Karpas-422 (cell line): ENCODE measurements at regions not wholly inside any gene's neighbourhood (a gene's known extent, or its start where the extent isn't known, plus 50 kb on each side); places are given as distances from the start of the nearest gene placed in this dataset.
"Not testable (repeated sequence)": the region's sequence is repeated elsewhere in the genome, so short reads cannot be mapped to it uniquely, and the experiment has no call there.

Experiments used
- DNase-seq: peaks from one replicate; pipeline ENCODE4 v3.0.0-alpha.2; 2015
- H2AFZ ChIP-seq: fragments of 200-600 bp; sonication (generic); 2 replicates; pipeline ENCODE4 v1.6.1; 2014; ENCODE audit warnings: antibody characterized with exemption, low read length, mixed read lengths
- H3K27ac ChIP-seq: fragments of 200-600 bp; sonication (generic); 2 replicates; pipeline ENCODE4 v1.5.1; 2014; ENCODE audit warnings: mild to moderate bottlenecking, low read length, moderate library complexity
- H3K27me3 ChIP-seq: fragments of 200-600 bp; sonication (generic); 2 replicates; pipeline ENCODE4 v1.6.1; 2014; ENCODE audit warnings: low read length, mixed read lengths
- H3K36me3 ChIP-seq: fragments of 200-600 bp; sonication (generic); 2 replicates; pipeline ENCODE4 v1.6.1; 2014; ENCODE audit warnings: low read length, mixed read lengths; ENCODE audit not compliant: insufficient read depth
- H3K4me1 ChIP-seq: fragments of 200-600 bp; sonication (generic); 2 replicates; pipeline ENCODE4 v1.6.1; 2014; ENCODE audit warnings: mild to moderate bottlenecking, low read length, mixed read lengths
- H3K4me2 ChIP-seq: fragments of 200-600 bp; sonication (generic); 2 replicates; pipeline ENCODE4 v1.6.1; 2014; ENCODE audit warnings: low read length, low read depth, mild to moderate bottlenecking; ENCODE audit not compliant: poor library complexity, severe bottlenecking
- H3K4me3 ChIP-seq: fragments of 200-600 bp; sonication (generic); 2 replicates; pipeline ENCODE4 v1.5.1; 2014; ENCODE audit warnings: mild to moderate bottlenecking, antibody characterized with exemption, low read length, mixed read lengths
- H3K79me2 ChIP-seq: fragments of 200-600 bp; sonication (generic); 2 replicates; pipeline ENCODE4 v1.6.1; 2014; ENCODE audit warnings: mild to moderate bottlenecking, low read length, mixed read lengths
- H3K9ac ChIP-seq: fragments of 200-600 bp; sonication (generic); 2 replicates; pipeline ENCODE4 v1.6.0; 2014; ENCODE audit warnings: low read length
- H3K9me2 ChIP-seq: fragments of 200-600 bp; sonication (generic), shearing (Covaris generic); replicated peaks from 2 replicates; pipeline ENCODE4 v1.6.0; 2014; ENCODE audit warnings: mild to moderate bottlenecking, low read length, moderate library complexity; ENCODE audit not compliant: insufficient read depth
- H3K9me3 ChIP-seq: fragments of 300-700, 200-600 bp; sonication (generic); 2 replicates; pipeline ENCODE4 v1.6.1; 2014; ENCODE audit warnings: low read length, mixed read lengths
- H4K20me1 ChIP-seq: fragments of 200-600 bp; sonication (generic); 2 replicates; pipeline ENCODE4 v1.6.1; 2014; ENCODE audit warnings: mild to moderate bottlenecking, antibody characterized with exemption, low read length, low read depth; ENCODE audit not compliant: insufficient read depth

- H3K9me2 ChIP-seq = no peaks in the 10 kb centered on the region
- H4K20me1 ChIP-seq = no peaks in the 10 kb centered on the region
- H3K9ac ChIP-seq = no peak overlapping the region
- H3K4me3 ChIP-seq = no peak overlapping the region
- no peak overlapping the region for H3K27ac ChIP-seq
- no peak for DNase-seq
- no peaks in the 10 kb centered on the region for H3K36me3 ChIP-seq
- no peaks in the 10 kb centered on the region for H3K27me3 ChIP-seq
- H3K79me2 ChIP-seq = no peaks in the 10 kb centered on the region
- peaks cover 5% of the 10 kb centered on the region for H3K9me3 ChIP-seq
- H3K4me1 ChIP-seq = no peaks in the 10 kb centered on the region
- H3K4me2 ChIP-seq = no peak overlapping the region
- no peak overlapping the region for H2AFZ ChIP-seq
Observed at GRCh38 chr6:50361641-50362331, 312.1 kb upstream of the DEFB112 start.

- Histone ChIP-seq H3K79me2 (no peaks in the 10 kb centered on the region), H3K36me3 (no peaks in the 10 kb centered on the region), H3K9ac (no peak overlapping the region), H3K27me3 (no peaks in the 10 kb centered on the region), H2AFZ (no peak overlapping the region), H3K4me3 (no peak overlapping the region), H3K4me1 (no peaks in the 10 kb centered on the region), H3K9me2 (no peaks in the 10 kb centered on the region), H4K20me1 (no peaks in the 10 kb centered on the region), H3K27ac (no peak overlapping the region), H3K4me2 (no peak overlapping the region), H3K9me3 (peaks cover 5% of the 10 kb centered on the region; the same call in 1 of the 2 replicates)
- DNase-seq = no peak
Observed at GRCh38 chr6:50362706-50363105, 313.0 kb upstream of the DEFB112 start.

- Histone ChIP-seq H3K79me2 (no peaks in the 10 kb centered on the region), H4K20me1 (no peaks in the 10 kb centered on the region), H3K9me2 (no peaks in the 10 kb centered on the region), H2AFZ (no peak overlapping the region), H3K36me3 (no peaks in the 10 kb centered on the region), H3K4me2 (no peak overlapping the region), H3K9ac (no peak overlapping the region), H3K4me1 (no peaks in the 10 kb centered on the region), H3K4me3 (no peak overlapping the region), H3K27me3 (no peaks in the 10 kb centered on the region), H3K27ac (no peak overlapping the region), H3K9me3 (peaks cover 8% of the 10 kb centered on the region)
- no peak for DNase-seq
Observed at GRCh38 chr6:50369996-50370395, 320.3 kb upstream of the DEFB112 start.

- Histone ChIP-seq H4K20me1 (no peaks in the 10 kb centered on the region), H3K9me2 (no peaks in the 10 kb centered on the region), H3K4me1 (no peaks in the 10 kb centered on the region), H3K9ac (no peak overlapping the region), H3K36me3 (no peaks in the 10 kb centered on the region), H3K4me2 (no peak overlapping the region), H3K4me3 (no peak overlapping the region), H3K27me3 (no peaks in the 10 kb centered on the region), H3K27ac (no peak overlapping the region), H2AFZ (0 out of 2 replicates have a peak overlapping the region, but pooled peaks have one; percentile 38), H3K79me2 (no peaks in the 10 kb centered on the region), H3K9me3 (peaks cover 7% of the 10 kb centered on the region; the same call in 1 of the 2 replicates)
- DNase-seq = no peak
Observed at GRCh38 chr6:50380406-50381098, 330.8 kb upstream of the DEFB112 start.

GRCh38 chr6:50381099-50381415 is 331.3 kb upstream of the DEFB112 start:
- H3K4me3 ChIP-seq = no peak overlapping the region
- no peaks in the 10 kb centered on the region for H3K9me2 ChIP-seq
- DNase-seq = no peak
- H3K4me1 ChIP-seq = no peaks in the 10 kb centered on the region
- H3K9ac ChIP-seq = no peak overlapping the region
- no peaks in the 10 kb centered on the region for H3K79me2 ChIP-seq
- H3K27ac ChIP-seq = no peak overlapping the region
- no peaks in the 10 kb centered on the region for H3K27me3 ChIP-seq
- H4K20me1 ChIP-seq = no peaks in the 10 kb centered on the region
- no peak overlapping the region for H2AFZ ChIP-seq
- peaks cover 8% of the 10 kb centered on the region; the same call in 1 of the 2 replicates for H3K9me3 ChIP-seq
- H3K36me3 ChIP-seq = no peaks in the 10 kb centered on the region
- H3K4me2 ChIP-seq = no peak overlapping the region

GRCh38 chr6:50390416-50390815 is 322.9 kb upstream of the TFAP2D start:
- H3K27me3 ChIP-seq = no peaks in the 10 kb centered on the region
- no peaks in the 10 kb centered on the region for H3K9me2 ChIP-seq
- H3K9me3 ChIP-seq = peaks cover 15% of the 10 kb centered on the region; the same call in 1 of the 2 replicates
- no peak overlapping the region for H2AFZ ChIP-seq
- H3K4me3 ChIP-seq = no peak overlapping the region
- H3K4me1 ChIP-seq = no peaks in the 10 kb centered on the region
- no peak for DNase-seq
- H4K20me1 ChIP-seq = no peaks in the 10 kb centered on the region
- H3K4me2 ChIP-seq = no peak overlapping the region
- no peak overlapping the region for H3K27ac ChIP-seq
- no peaks in the 10 kb centered on the region for H3K36me3 ChIP-seq
- H3K9ac ChIP-seq = no peak overlapping the region
- H3K79me2 ChIP-seq = no peaks in the 10 kb centered on the region

- not testable (repeated sequence) for H3K27me3 ChIP-seq, DNase-seq, H3K9ac ChIP-seq, H2AFZ ChIP-seq, H3K36me3 ChIP-seq, H3K4me1 ChIP-seq, H3K27ac ChIP-seq, H3K79me2 ChIP-seq, H4K20me1 ChIP-seq, H3K4me2 ChIP-seq, H3K4me3 ChIP-seq, H3K9me2 ChIP-seq
- H3K9me3 ChIP-seq = peaks cover 10% of the 10 kb centered on the region; the same call in 1 of the 2 replicates
Observed at GRCh38 chr6:50394139-50394538, 319.2 kb upstream of the TFAP2D start.

GRCh38 chr6:50404643-50405042 is 308.7 kb upstream of the TFAP2D start:
- H4K20me1 ChIP-seq = no peaks in the 10 kb centered on the region
- no peaks in the 10 kb centered on the region for H3K9me2 ChIP-seq
- no peak overlapping the region for H3K27ac ChIP-seq
- H3K4me1 ChIP-seq = no peaks in the 10 kb centered on the region
- H3K9ac ChIP-seq = no peak overlapping the region
- H3K4me2 ChIP-seq = no peak overlapping the region
- H3K4me3 ChIP-seq = no peak overlapping the region
- H3K27me3 ChIP-seq = no peaks in the 10 kb centered on the region
- H3K79me2 ChIP-seq = no peaks in the 10 kb centered on the region
- H3K36me3 ChIP-seq = no peaks in the 10 kb centered on the region
- DNase-seq = no peak
- no peak overlapping the region for H2AFZ ChIP-seq
- no peaks in the 10 kb centered on the region; the same call in 1 of the 2 replicates for H3K9me3 ChIP-seq
